GM18520 (cell line): ENCODE measurements at regions not wholly inside any gene's neighbourhood (a gene's known extent, or its start where the extent isn't known, plus 50 kb on each side); places are given as distances from the start of the nearest gene placed in this dataset.

ENCODE experiments used
- ATAC-seq: cut with Tn5 transposase; IDR thresholded peaks from one replicate; pipeline ENCODE4 v1.9.1; 2021; ENCODE audit not compliant: unreplicated experiment

GRCh38 chr2:156695595-156695994 lies 259.4 kb downstream of the GPD2 start:
- ATAC-seq = no peak

- no peak for ATAC-seq
Observed at GRCh38 chr2:156697906-156698305, 261.7 kb downstream of the GPD2 start.

GRCh38 chr2:156700681-156701080 lies 264.5 kb downstream of the GPD2 start:
- no peak for ATAC-seq

- no peak for ATAC-seq
Observed at GRCh38 chr2:156702541-156702940, 266.4 kb downstream of the GPD2 start.

- no peak for ATAC-seq
Observed at GRCh38 chr2:156703642-156704041, 267.5 kb downstream of the GPD2 start.

- no peak for ATAC-seq
Observed at GRCh38 chr2:156704132-156704531, 268.0 kb downstream of the GPD2 start.

GRCh38 chr2:156704617-156705016 lies 268.4 kb downstream of the GPD2 start:
- ATAC-seq = no peak

- no peak for ATAC-seq
Observed at GRCh38 chr2:156706576-156706975, 270.4 kb downstream of the GPD2 start.

- ATAC-seq = no peak
Observed at GRCh38 chr2:156708051-156708450, 271.9 kb downstream of the GPD2 start.

GRCh38 chr2:156709091-156709490 lies 272.9 kb downstream of the GPD2 start:
- no peak for ATAC-seq

- ATAC-seq = no peak
Observed at GRCh38 chr2:156719036-156719435, 282.9 kb downstream of the GPD2 start.

- no peak for ATAC-seq
Observed at GRCh38 chr2:156727867-156728266, 291.7 kb downstream of the GPD2 start.

- ATAC-seq = no peak
Observed at GRCh38 chr2:156728328-156728727, 292.1 kb downstream of the GPD2 start.

GRCh38 chr2:156731506-156731905 lies 295.3 kb downstream of the GPD2 start:
- ATAC-seq = no peak

GRCh38 chr2:156736950-156737349 lies 300.8 kb downstream of the GPD2 start:
- ATAC-seq = no peak

- ATAC-seq = no peak
Observed at GRCh38 chr2:156739301-156739700, 303.1 kb downstream of the GPD2 start.

- ATAC-seq = no peak
Observed at GRCh38 chr2:156745619-156746018, 309.4 kb downstream of the GPD2 start.

GRCh38 chr2:156748221-156748620 lies 312.0 kb downstream of the GPD2 start:
- no peak for ATAC-seq

GRCh38 chr2:156752042-156752441 lies 315.9 kb downstream of the GPD2 start:
- no peak for ATAC-seq

GRCh38 chr2:156753766-156754165 lies 317.6 kb downstream of the GPD2 start:
- ATAC-seq = no peak

GRCh38 chr2:156756516-156756915 lies 320.3 kb downstream of the GPD2 start:
- ATAC-seq = no peak

- no peak for ATAC-seq
Observed at GRCh38 chr2:156763174-156763573, 327.0 kb downstream of the GPD2 start.

GRCh38 chr2:156765043-156765442 lies 328.9 kb downstream of the GPD2 start:
- no peak for ATAC-seq

GRCh38 chr2:156765450-156765849 lies 329.3 kb downstream of the GPD2 start:
- ATAC-seq = no peak
